GM06990 (cell line): ENCODE measurements at regions not wholly inside any gene's neighbourhood (a gene's known extent, or its start where the extent isn't known, plus 50 kb on each side); places are given as distances from the start of the nearest gene placed in this dataset.

Experiments
- DNase-seq: peaks from one replicate; pipeline ENCODE4 v3.0.0-alpha.2; 2011; ENCODE audit not compliant: insufficient read length; ENCODE audit errors: extremely low read depth
- H3K27me3 ChIP-seq: replicated peaks from 2 replicates; pipeline ENCODE4 v1.6.0; 2011; ENCODE audit warnings: low read length; ENCODE audit not compliant: control insufficient read depth, insufficient read depth
- H3K36me3 ChIP-seq: 2 replicates; pipeline ENCODE4 v1.5.1; 2011; ENCODE audit warnings: low read length; ENCODE audit not compliant: control insufficient read depth, insufficient read depth
- H3K4me3 ChIP-seq: replicated peaks from 2 replicates; pipeline ENCODE4 v1.5.1; 2011; ENCODE audit warnings: low read depth, mild to moderate bottlenecking, control low read depth, low read length
- CTCF ChIP-seq: IDR thresholded peaks from 2 replicates; pipeline ENCODE4 v1.5.1; 2011; ENCODE audit warnings: low read length, control low read depth, mild to moderate bottlenecking, inconsistent platforms; ENCODE audit not compliant: insufficient read depth, poor library complexity, severe bottlenecking

- no peak for DNase-seq
- Histone ChIP-seq H3K36me3 (no peaks in the 10 kb centered on the region), H3K27me3 (no peaks in the 10 kb centered on the region), H3K4me3 (no peak overlapping the region)
- TF ChIP-seq CTCF = no peak
Observed at GRCh38 chr13:81406022-81406421, 1065.1 kb upstream of the SPRY2 start.

DNA sequence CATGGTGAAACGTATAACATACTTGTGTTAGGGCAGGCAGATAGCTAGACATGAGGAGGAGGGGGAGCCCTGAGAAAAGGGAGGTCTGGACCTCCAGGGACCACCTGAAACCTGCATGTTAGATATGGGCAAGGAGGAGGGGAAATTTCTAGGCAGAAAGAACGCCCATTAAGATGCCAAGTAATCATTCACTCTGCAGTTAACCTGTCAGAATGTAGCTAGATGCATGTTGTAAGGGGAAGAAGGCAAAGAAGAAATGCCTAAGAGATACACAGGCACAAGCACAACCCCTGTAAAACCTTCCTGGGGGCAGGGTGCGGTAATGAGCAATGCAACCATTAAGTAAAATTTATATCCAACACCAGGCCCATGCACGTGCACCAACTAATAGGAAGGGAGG lies 1055.3 kb upstream of the SPRY2 start:
- Histone ChIP-seq H3K4me3 (no peak overlapping the region), H3K27me3 (no peaks in the 10 kb centered on the region), H3K36me3 (no peaks in the 10 kb centered on the region)
- no peak for TF ChIP-seq CTCF
- no peak for DNase-seq

- Histone ChIP-seq H3K4me3 (no peak overlapping the region), H3K36me3 (no peaks in the 10 kb centered on the region), H3K27me3 (no peaks in the 10 kb centered on the region)
- no peak for TF ChIP-seq CTCF
- no peak for DNase-seq
Observed at GRCh38 chr13:81395368-81395767, 1054.4 kb upstream of the SPRY2 start.

- Histone ChIP-seq H3K4me3 (no peak overlapping the region), H3K27me3 (no peaks in the 10 kb centered on the region), H3K36me3 (no peaks in the 10 kb centered on the region)
- no peak for TF ChIP-seq CTCF
- DNase-seq = no peak
Observed at GRCh38 chr13:81394640-81395039, 1053.7 kb upstream of the SPRY2 start.

- no peak for DNase-seq
- TF ChIP-seq CTCF = no peak
- no peaks in the 10 kb centered on the region for H3K27me3 ChIP-seq
- H3K4me3 ChIP-seq = no peak overlapping the region
- H3K36me3 ChIP-seq = no peaks in the 10 kb centered on the region
Observed at GRCh38 chr13:81393721-81394120, 1052.8 kb upstream of the SPRY2 start.

DNA sequence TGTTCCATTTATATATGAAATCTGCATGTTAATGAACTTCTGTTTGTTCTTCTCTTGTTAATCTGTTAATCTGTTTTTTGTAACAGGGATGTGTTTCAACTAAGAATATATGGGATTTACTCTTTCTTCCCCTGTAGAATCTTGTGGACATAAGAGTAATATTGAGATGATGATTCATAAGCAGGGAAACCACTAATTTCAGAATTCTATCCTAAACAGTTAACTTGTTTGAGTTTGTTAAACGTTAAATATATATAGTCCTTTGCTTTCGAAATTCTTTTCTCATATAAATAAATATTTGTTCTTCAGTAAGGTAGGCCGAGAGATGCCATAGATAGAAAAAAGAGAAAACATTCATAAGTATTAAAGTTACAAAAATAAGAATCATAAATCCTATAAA lies 1052.2 kb upstream of the SPRY2 start:
- no peaks in the 10 kb centered on the region for H3K36me3 ChIP-seq
- DNase-seq = no peak
- no peak overlapping the region for H3K4me3 ChIP-seq
- H3K27me3 ChIP-seq = no peaks in the 10 kb centered on the region
- TF ChIP-seq CTCF = no peak
